MM.1S (cell line): ENCODE measurements at regions not wholly inside any gene's neighbourhood (a gene's known extent, or its start where the extent isn't known, plus 50 kb on each side); places are given as distances from the start of the nearest gene placed in this dataset.

Source experiments
- DNase-seq: peaks from one replicate; pipeline ENCODE4 v3.0.0-alpha.2; 2015
- H2AFZ ChIP-seq: fragments of 300-600 bp; sonication (generic); 2 replicates; pipeline ENCODE4 v1.6.0; 2016; ENCODE audit warnings: antibody characterized with exemption, low read length
- H3F3A ChIP-seq: fragments of 300-600 bp; sonication (generic); 2 replicates; pipeline ENCODE4 v1.6.1; 2016; ENCODE audit warnings: mild to moderate bottlenecking, antibody characterized with exemption, low read length, moderate library complexity, mixed read lengths; ENCODE audit not compliant: insufficient read depth
- H3K27ac ChIP-seq: fragments of 300-600 bp; sonication (generic); 2 replicates; pipeline ENCODE4 v1.5.1; 2016; ENCODE audit warnings: mild to moderate bottlenecking, low read length
- H3K27me3 ChIP-seq: fragments of 300-600 bp; sonication (generic); replicated peaks from 2 replicates; pipeline ENCODE4 v1.6.0; 2016; ENCODE audit warnings: low read length; ENCODE audit not compliant: insufficient read depth
- H3K36me3 ChIP-seq: fragments of 300-600 bp; sonication (generic); replicated peaks from 2 replicates; pipeline ENCODE4 v1.6.1; 2016; ENCODE audit warnings: mild to moderate bottlenecking, low read length, mixed read lengths; ENCODE audit not compliant: insufficient read depth
- H3K4me1 ChIP-seq: fragments of 300-600 bp; sonication (generic); 2 replicates; pipeline ENCODE4 v1.6.1; 2016; ENCODE audit warnings: low read length, mixed read lengths
- H3K4me2 ChIP-seq: fragments of 300-600 bp; sonication (generic); 2 replicates; pipeline ENCODE4 v1.6.0; 2016; ENCODE audit warnings: low read depth, low read length
- H3K4me3 ChIP-seq: fragments of 300-600 bp; sonication (generic); 2 replicates; pipeline ENCODE4 v1.5.1; 2016; ENCODE audit warnings: low read length, mixed read lengths
- H3K79me2 ChIP-seq: fragments of 300-600 bp; sonication (generic); 2 replicates; pipeline ENCODE4 v1.6.1; 2016; ENCODE audit warnings: mixed run types, low read length, mixed read lengths
- H3K9ac ChIP-seq: fragments of 300-600 bp; sonication (generic); 2 replicates; pipeline ENCODE4 v1.6.1; 2016; ENCODE audit warnings: low read length, mixed read lengths
- H3K9me2 ChIP-seq: fragments of 300-600 bp; sonication (generic); replicated peaks from 2 replicates; pipeline ENCODE4 v1.6.1; 2016; ENCODE audit warnings: mild to moderate bottlenecking, low read length, mixed read lengths; ENCODE audit not compliant: insufficient read depth
- H3K9me3 ChIP-seq: fragments of 300-600 bp; sonication (generic); replicated peaks from 2 replicates; pipeline ENCODE4 v1.6.1; 2016; ENCODE audit warnings: mild to moderate bottlenecking, low read length, mixed read lengths; ENCODE audit not compliant: insufficient read depth
- H4K20me1 ChIP-seq: fragments of 300-600 bp; sonication (generic); 2 replicates; pipeline ENCODE4 v1.6.1; 2016; ENCODE audit warnings: mild to moderate bottlenecking, low read length, moderate library complexity, mixed read lengths; ENCODE audit not compliant: insufficient read depth
- CTCF ChIP-seq: fragments of 300-600 bp; sonication (generic); IDR thresholded peaks from 2 replicates; pipeline ENCODE4 v1.5.1; 2016; ENCODE audit warnings: antibody characterized with exemption, low read length, mixed read lengths
- EZH2 ChIP-seq: fragments of 300-600 bp; sonication (generic); optimal IDR thresholded peaks from 2 replicates; pipeline ENCODE3; 2017; ENCODE audit warnings: low read depth, mild to moderate bottlenecking, antibody characterized with exemption, low read length, mixed read lengths
- EZH2phosphoT487 ChIP-seq: fragments of 300-600 bp; sonication (generic); IDR thresholded peaks from 2 replicates; pipeline ENCODE4 v1.6.1; 2018; ENCODE audit warnings: antibody characterized with exemption, low read length

DNA sequence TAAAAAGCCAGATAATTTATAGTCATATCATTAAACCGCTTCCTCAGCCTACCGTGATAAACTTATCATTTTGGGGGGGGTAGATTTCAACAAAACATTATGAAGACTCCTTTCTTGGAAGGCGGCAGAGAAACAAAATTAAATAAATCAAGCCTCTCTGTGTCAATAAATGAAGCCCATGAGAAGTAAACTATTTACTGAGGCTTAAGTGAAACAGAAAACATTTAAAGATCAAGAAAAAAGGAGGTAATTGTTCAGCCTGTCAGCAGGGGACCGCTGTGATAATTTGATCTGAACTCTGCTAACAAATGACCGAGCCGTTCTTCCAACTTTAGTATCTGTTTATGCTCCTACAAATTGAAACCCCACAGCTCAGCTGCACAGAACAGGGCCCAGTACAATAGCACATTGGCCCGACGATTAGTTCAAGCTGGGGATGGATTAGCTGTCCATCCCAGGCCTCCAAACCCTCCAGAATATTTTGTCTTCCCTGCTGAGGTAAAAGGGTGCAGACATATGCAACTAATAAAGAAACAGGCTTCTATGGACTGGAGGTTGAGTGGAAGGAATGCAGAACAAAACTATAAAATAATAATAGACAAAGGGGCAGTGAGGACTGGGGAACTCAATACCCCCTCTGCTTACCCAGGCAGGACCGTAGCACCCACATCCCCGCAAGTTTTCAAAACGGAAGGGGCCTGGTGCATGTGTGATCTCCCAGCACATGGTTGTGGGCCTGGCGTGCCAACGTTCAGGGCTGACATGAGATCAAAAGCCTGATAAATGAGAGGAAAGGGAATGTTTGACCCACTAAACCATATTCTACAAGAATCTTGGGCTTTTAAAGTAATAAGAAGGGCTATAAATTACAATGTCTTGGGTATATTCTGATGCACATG, 298.1 kb upstream of the IRX5 start:
- no peak overlapping the region for H3K4me3 ChIP-seq
- TF ChIP-seq CTCF (no peak), EZH2phosphoT487 (no peak), EZH2 (no peak)

DNA sequence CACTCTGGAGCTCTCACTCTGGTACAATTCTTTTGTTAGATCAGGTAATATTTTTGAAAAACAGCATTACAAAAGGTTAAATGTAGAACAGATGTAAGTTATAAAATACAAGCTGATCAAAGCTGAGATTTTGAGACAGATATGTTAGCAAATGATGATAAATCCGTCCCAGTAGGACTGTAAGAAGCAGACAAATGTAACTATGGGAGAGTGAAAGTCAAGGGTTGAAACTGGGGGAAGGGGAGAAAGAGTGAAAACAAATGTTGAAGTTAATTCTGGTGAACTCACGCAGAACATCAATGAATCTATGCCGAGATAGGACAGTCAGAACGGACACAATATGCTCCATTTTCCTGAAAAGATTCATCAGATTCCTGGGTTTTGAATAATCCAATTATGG, 298.9 kb upstream of the IRX5 start:
- no peaks in the 10 kb centered on the region for H3K36me3 ChIP-seq
- no peak overlapping the region for H3K4me3 ChIP-seq
- no peak overlapping the region for H2AFZ ChIP-seq
- no peak overlapping the region for H3K4me2 ChIP-seq
- H4K20me1 ChIP-seq = no peaks in the 10 kb centered on the region
- no peaks in the 10 kb centered on the region for H3K9me2 ChIP-seq
- H3K4me1 ChIP-seq = no peaks in the 10 kb centered on the region
- H3K27me3 ChIP-seq = no peaks in the 10 kb centered on the region
- no peaks in the 10 kb centered on the region for H3K9me3 ChIP-seq
- no peak overlapping the region for H3K9ac ChIP-seq
- no peak for DNase-seq
- no peak overlapping the region for H3K27ac ChIP-seq
- no peaks in the 10 kb centered on the region for H3K79me2 ChIP-seq
- TF ChIP-seq EZH2 (no peak), CTCF (no peak), EZH2phosphoT487 (no peak)
- no peaks in the 10 kb centered on the region for H3F3A ChIP-seq

More for the DNA sequence above, 298.1 kb upstream of the IRX5 start:
- H3K9me3 ChIP-seq = no peaks in the 10 kb centered on the region
- H2AFZ ChIP-seq = no peak overlapping the region
- no peaks in the 10 kb centered on the region for H3F3A ChIP-seq
- no peak for DNase-seq
- H3K9me2 ChIP-seq = no peaks in the 10 kb centered on the region
- no peak overlapping the region for H3K4me2 ChIP-seq
- H3K27ac ChIP-seq = no peak overlapping the region
- no peaks in the 10 kb centered on the region for H4K20me1 ChIP-seq
- H3K9ac ChIP-seq = no peak overlapping the region
- no peaks in the 10 kb centered on the region for H3K27me3 ChIP-seq
- H3K79me2 ChIP-seq = no peaks in the 10 kb centered on the region
- H3K4me1 ChIP-seq = no peaks in the 10 kb centered on the region
- no peaks in the 10 kb centered on the region for H3K36me3 ChIP-seq

DNA sequence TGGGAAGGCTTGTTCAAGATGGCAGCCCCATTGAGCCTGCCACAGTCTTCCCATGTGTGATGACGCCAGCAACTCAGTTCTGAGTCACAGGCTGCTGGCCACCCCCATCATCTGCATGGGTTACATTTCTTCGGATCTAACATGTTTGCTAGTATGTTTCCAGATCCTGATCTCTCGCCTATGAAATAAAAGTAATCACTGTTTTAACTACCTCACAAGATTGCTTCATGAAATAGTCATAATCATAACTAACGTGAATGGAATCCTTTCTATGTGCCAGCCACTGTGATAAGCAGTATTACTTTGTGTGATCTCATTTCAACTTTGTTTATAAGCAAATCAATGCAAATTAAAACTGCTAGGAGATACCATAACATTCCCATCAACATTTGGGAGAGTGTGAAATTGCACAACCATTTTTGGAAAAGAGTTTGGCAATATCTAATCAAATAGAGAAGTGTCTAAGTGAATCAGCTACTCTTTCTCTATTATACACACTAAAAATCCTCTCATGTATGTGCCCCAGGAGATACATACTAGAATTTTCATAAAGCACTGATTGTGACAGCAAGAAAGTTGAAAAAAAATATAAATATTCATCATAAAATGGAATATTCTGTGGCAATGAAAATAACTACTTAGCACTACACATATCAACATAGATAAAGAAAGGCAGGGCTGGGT, 300.2 kb upstream of the IRX5 start:
- H3K79me2 ChIP-seq = no peaks in the 10 kb centered on the region
- no peak for DNase-seq
- H4K20me1 ChIP-seq = no peaks in the 10 kb centered on the region

More for the DNA sequence above, 300.2 kb upstream of the IRX5 start:
- H3K36me3 ChIP-seq = no peaks in the 10 kb centered on the region
- H2AFZ ChIP-seq = no peak overlapping the region
- H3K27me3 ChIP-seq = no peaks in the 10 kb centered on the region
- TF ChIP-seq EZH2 (no peak), EZH2phosphoT487 (no peak), CTCF (no peak)
- no peak overlapping the region for H3K4me2 ChIP-seq
- no peak overlapping the region for H3K27ac ChIP-seq
- no peaks in the 10 kb centered on the region for H3K9me2 ChIP-seq
- no peaks in the 10 kb centered on the region for H3K9me3 ChIP-seq
- H3K4me1 ChIP-seq = no peaks in the 10 kb centered on the region
- H3F3A ChIP-seq = no peaks in the 10 kb centered on the region
- no peak overlapping the region for H3K9ac ChIP-seq
- no peak overlapping the region for H3K4me3 ChIP-seq
